HG03521 (cell line): ENCODE measurements at regions not wholly inside any gene's neighbourhood (a gene's known extent, or its start where the extent isn't known, plus 50 kb on each side); places are given as distances from the start of the nearest gene placed in this dataset.

Source experiments
- ATAC-seq: cut with Tn5 transposase; IDR thresholded peaks from one replicate; pipeline ENCODE4 v1.9.1; 2021; ENCODE audit warnings: mild to moderate bottlenecking, moderate library complexity; ENCODE audit not compliant: unreplicated experiment

DNA sequence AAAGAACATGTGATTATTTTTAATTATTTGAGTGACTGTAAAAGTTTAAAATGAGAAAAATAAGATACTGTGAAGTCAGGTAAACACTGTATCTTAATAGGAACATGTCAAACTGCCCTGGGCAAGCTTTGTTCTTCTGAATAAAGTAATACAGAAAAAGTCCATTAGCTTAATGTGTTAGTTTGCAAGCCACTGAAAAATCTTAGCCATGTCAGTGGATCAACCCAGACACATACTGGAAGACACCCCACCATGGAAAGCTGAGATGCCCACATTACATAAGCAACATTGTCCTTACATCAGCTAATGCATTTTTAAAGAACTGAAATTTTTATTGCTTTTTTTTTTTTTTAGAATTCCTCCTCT, 155.2 kb downstream of the BBOX1 start:
- no peak for ATAC-seq

DNA sequence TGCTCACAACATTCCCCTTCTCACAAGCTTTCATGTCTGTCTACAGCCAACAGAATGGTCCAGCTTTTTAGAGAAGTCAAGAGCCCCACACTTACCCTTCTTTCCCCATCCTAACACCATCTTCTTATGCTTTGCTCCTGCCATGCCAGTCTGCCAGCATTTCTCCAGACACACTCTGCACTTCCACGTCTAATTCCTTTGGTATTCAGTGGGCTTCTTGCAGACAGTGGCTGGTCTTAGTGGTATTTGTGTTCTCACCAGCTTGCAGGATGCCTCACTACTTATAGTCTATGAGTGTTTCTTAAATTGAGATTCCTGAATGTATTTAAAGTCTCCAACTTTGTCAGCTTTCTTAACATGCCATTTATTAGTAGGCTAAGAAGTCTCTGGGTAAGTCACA, 154.4 kb downstream of the BBOX1 start:
- ATAC-seq = no peak

DNA sequence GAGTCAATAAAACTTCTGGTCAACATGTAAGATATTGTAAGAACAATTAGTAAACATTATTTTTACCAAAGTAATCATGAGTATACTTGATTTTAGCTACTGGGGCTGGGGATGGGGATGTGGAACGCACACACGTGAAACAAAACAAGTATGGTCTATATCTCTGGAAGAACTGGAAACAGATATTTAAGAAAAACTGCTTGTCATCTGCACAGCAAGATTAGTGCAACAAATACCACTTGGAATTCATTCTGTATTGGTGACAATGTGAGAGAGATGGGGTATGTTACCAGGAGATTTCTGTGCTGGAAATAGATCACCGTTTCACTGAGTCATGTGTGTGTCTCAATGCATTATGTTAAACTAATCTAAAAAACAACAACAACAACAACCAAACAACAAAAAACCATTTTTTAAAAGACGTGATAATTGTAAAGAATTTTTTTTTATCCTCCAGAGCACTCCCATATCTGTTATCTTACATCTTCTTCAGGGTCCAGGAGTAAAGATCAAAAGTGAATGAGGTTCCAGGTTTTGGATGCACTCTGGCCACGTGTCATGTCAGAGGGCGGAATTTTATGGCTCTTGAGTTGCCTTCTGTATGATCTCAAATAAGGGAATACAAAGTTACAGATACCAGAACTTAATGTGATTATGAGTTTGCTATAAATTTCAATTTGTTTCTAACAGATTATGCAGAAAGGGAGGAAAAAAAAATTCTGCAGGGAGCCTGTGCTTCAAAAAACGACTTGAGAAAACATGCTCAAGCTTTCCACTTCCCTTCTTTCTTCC, 153.0 kb downstream of the BBOX1 start:
- ATAC-seq = no peak

DNA sequence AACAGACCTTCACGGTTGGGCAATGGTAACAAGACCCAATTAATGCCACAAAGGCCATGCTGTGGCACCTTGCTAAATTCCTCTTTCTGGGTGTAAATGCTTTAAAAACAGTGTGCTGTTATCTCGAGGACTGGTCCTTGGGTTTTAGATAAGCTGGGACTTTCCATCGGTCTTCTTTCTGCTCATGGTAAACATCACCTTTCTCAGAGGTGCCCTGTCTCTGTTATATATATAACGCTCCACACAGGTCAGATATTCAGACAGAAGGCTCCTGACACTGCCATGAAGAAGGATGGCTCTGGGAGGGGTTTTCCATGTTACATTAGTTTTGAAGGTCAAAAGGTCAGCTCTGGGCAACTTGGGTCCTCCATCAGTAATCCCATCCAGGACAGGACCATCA, 151.6 kb downstream of the BBOX1 start:
- no peak for ATAC-seq

DNA sequence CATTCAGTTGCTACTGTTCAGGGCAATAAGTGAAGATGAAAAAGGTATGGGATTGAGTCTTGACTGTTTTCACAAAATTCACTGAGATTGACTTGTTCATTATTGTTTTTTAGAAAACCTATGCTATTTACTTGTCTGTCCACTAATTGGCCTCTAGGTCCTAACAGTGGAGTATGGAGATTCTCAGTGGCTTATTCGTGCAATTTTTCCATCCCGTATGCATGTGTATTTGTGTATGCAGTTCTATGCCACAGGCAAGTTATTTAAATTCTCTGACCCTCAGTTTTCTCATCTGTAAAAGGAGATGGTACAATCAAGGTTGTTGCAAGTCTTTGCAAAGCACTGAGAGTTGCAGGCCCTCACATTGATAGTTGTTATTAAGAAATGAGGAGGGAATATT, 151.0 kb downstream of the BBOX1 start:
- no peak for ATAC-seq

DNA sequence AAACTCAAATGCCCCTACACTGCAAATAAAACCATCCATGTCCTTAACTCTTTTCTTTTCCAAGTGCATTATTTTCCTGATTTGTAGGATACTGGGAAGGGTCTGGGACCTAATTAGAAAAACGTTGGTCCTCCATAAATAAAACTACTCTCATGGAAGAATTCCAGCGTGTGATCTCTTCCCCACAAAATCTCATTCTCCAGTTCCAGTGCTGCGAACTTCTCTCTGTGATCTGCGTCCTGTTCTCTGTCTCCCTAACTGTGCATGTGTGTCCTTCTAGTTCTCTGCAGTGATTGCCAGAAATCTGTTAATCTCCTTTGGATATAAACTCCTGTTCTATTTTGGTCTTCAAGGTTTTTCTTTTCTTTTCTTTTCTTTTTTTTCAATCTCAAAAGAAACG, 148.1 kb downstream of the BBOX1 start:
- no peak for ATAC-seq

DNA sequence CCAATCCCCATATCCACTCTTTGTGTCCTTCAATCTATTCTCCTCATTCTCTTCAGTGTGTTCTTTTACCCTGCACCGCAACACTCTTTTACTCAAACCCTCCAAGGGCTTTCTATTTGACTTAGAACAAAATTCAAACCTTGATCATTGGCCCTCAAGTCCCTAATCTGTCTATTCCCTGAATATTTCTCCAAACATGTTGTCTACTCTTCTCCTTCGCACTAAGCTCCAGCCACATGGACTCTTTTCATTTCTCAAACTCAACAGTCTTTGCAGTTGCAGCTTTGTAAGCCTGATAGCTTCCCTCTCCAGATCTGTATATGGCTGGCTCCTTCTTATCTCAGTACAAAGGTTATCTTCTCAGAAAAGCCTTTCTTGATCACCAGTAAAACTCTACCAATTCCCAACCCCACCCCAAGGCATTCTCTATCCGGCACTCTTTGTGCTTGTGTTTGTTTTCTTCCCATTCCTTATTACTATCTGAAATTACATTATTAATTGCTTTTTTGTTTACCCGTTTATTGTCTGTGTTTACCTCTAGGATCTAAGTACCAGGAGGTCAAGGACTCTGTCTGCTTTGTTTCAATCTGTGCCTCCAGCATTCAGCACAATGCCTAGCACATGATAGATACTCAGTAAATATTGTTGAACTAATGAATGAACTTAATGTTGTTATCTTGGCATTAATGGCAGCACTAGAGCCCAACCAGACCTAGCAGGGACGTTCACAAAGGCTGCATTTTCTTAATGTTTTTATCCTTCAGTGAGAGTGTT, 147.4 kb downstream of the BBOX1 start:
- no peak for ATAC-seq

DNA sequence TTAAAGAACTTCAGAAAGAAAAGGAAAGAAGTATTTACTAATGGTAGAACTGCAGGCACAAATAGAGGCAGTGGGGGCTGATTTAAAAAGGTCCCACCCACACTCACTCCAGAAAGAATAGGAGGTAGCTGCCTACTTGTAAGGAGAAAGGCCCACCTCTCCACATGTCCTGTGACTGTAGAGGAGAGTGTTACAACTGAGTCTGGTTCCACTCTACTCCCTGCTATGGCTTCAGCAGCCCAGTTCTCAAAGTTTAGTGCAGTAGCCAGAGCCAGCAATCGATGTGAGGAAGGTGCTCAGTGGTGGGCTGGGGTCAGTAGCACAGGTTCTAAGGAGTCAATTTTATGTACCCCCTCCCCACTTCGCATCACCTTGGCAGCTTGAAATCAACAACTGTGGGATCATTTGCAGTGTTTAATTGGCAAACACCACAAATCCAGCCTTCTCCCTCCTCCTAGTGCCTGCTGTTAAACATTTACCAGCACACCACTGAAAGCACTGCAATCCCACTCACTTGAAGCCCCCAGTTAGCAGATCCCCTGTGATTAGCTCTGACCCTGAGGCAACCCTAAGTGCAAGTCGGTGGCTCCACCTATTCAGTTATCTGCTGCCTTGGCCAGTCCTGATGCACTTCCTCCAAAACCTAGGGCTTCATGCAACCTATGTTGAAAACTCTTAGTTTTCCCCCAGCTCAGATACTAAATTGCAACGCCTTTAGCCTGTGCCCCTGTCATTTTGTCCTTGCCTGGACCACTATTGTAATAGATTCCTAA, 146.6 kb downstream of the BBOX1 start:
- no peak for ATAC-seq

DNA sequence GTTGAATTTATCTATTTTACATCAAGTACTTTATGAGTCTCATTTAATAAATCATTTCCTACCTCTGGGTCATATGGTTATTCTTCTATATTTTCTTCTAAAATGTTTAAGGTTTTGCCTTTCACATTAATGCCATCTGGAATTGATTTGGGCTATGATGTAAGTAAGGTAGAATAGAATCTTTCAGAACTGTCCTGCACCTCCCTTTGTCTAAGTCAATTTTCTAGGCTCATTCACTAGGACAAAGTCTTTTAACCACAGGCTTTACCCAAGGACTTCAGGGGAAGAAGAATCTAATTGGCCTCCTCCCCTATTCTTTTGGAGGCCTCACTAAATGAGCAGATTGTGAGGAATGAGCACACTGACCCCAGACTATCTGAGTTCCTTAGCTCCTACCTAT, 146.0 kb downstream of the BBOX1 start:
- no peak for ATAC-seq

DNA sequence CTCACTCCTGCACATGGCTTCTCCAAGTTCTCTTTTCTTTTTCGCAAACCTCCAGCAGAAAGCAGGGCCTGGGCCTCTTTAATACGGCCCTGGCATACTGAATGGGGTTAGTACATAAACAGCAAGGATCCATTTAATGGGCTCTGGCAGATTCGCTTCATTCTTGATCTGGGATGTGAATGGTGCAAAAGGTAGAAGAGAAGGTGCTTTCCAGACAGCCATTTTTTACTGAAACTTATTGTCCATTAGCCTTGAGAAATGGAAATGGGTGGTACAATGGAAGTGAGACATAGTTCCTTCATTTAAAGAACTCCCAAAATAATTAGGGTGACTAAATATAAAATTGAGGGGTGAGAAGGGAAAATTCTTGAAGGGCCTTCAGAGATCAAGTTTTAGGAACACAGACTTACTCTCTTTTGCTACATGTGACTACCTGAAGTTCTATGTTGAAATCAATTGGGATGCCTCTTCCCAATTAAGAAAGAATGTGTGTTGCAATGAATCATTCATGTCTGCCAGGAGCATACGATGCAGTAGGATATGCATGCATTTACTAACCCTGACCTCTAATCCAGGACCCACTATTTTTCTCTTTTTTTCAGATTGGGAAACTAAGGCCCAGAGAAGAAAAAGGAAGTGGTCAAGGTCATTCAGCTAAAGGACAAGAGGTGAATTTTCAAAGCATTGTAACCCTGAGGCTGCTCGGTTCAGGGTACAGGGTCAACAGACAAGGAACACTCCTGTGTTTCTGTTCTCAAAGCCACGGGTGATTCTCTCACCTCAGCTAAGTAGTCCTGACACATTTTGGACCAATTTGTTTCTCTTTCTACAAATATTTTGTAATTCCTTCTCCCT, 144.1 kb downstream of the BBOX1 start:
- no peak for ATAC-seq

DNA sequence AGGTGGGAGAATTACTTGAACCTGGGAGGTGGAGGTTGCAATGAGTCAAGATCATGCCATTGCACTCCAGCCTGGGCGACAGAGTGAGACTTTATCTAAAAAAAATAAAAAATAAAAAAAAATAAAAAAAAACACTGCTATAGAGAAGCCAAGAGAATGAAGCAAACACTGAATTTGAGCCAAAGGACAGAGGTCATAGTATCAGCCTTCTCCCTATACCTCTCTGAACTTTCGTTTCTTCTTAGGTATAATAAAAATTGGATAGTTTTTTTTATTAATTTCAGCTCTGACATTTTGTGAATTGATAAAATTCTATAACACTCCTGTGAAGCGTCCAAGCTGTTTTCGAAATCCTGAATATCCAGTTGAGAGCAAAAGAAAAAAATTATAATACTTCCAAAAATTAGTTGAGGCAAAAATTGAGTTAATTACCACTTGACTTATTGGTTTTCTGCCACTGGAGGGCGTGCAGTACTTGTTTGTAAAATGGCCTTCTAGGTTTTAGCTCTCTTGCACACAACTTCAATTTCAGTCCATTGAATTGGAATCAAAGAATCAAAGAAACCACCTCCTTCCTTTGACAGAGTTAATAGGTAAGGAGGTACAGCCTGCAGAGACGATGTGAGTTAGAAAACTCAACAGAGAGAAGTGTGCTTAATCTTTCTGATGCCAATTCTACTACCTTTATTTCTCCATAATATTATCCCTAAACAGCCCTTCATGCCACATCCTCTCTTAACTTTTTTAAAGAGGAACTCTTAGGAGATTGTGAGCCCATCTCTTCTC, 143.2 kb downstream of the BBOX1 start:
- no peak for ATAC-seq

DNA sequence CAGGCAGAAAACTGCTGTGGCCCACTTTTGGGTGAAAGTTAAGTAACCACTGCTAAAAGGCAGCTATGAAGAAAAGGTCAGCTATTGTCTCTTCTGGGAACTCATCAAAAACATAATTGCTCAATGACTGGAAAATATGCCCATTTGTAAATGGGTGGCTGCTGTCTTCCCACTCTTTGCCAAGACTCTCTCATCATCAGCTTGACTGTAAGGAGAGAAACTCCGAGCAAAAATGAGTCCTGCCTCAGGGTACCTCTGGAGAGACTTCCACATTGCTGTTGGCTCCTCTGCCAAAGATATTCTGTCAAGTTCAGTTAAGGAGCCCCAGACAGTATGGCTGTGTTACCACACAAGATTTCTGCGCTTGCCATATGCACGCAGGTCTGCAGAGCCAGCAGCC, 138.7 kb downstream of the BBOX1 start:
- ATAC-seq = no peak

DNA sequence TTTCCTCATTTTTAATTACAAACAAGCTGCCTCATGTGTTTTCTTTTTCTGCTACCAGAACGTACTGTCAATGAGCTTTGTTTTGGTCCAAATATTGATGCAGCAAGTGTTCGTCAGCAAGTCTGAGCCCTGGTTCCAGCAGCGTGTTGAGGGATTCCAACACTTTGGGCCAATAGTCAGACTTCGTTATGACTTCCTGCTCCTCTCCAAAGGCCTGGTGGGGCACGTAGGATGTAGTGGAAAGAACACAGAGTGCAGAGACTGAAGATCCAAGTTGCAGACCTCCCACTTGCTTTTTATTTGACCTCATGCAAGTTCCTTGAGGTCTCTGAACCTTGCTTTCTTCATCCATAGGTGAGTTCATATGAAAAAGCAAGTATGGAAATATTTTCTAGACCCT, 138.2 kb downstream of the BBOX1 start:
- no peak for ATAC-seq
